ENCODE measurements at regions not wholly inside any gene's neighbourhood (a gene's known extent, or its start where the extent isn't known, plus 50 kb on each side); places are given as distances from the start of the nearest gene placed in this dataset.

DNA sequence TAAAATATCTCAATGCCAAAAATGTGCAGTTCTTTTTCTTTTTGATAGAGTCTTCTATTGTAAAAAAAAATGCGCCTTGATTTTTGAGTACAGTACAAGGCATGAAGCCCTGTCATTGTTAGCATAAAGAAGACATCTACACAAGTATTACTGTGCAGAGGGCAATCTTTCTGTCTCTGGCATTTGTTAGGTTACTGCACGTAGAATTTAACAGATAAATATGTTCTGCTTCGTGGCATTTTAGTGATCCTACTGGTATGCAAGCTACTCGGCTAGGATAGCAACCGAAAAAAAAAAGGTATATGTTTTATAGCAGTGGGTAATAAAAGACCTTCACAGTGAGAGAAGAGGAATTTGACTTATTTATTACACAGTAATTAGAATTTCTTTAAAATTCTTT lies 492.9 kb upstream of the ADGRL2 start:
- H3K36me3 ChIP-seq, result no peaks in the 10 kb centered on the region
- H3K9me3 ChIP-seq, result no peaks in the 10 kb centered on the region
- no peak overlapping the region for H3K27ac ChIP-seq
- H3K4me1 ChIP-seq (ENCODE audit: control insufficient read depth in 1 of 2, low read depth in 2 of 2), result no peaks in the 10 kb centered on the region
- ATAC-seq (ENCODE audit: insufficient number of reproducible peaks, low FRiP score, low read depth) (no peak), DNase-seq (ENCODE audit: low spot score) (no peak)
- H3K4me3 ChIP-seq, result no peak overlapping the region
- no peaks in the 10 kb centered on the region for H3K27me3 ChIP-seq (replicated peaks; ENCODE audit: insufficient read depth)
- TF ChIP-seq, protein P1, sequence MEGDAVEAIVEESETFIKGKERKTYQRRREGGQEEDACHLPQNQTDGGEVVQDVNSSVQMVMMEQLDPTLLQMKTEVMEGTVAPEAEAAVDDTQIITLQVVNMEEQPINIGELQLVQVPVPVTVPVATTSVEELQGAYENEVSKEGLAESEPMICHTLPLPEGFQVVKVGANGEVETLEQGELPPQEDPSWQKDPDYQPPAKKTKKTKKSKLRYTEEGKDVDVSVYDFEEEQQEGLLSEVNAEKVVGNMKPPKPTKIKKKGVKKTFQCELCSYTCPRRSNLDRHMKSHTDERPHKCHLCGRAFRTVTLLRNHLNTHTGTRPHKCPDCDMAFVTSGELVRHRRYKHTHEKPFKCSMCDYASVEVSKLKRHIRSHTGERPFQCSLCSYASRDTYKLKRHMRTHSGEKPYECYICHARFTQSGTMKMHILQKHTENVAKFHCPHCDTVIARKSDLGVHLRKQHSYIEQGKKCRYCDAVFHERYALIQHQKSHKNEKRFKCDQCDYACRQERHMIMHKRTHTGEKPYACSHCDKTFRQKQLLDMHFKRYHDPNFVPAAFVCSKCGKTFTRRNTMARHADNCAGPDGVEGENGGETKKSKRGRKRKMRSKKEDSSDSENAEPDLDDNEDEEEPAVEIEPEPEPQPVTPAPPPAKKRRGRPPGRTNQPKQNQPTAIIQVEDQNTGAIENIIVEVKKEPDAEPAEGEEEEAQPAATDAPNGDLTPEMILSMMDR (IDR thresholded peaks at IDR 0.05), result no peak

DNA sequence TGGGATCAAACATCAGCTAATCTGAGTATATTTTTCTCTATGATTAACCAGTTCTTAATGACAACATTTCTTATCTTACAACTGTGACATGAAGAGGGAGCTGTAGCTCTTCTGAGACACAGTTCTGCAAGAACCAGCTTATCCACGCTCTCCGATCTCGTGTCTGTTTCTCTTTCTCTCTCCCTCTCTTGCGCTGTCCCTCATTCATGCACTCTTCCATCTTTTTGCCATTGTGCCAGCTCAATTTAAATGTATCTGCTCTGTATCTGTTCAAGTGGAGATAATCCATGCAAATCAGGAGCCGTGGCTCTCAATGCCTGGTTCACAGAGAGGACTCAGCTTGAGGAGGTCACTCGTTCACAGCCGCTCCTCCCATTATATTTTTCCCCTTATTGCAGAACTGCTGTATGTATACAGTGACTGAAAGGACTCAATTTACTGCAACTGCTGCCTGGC lies 494.7 kb upstream of the ADGRL2 start:
- no peak overlapping the region for H3K27ac ChIP-seq
- H3K9me3 ChIP-seq, result no peaks in the 10 kb centered on the region
- TF ChIP-seq, protein P1 (IDR thresholded peaks at IDR 0.05), result peak; percentile 34
- H3K27me3 ChIP-seq (replicated peaks; ENCODE audit: insufficient read depth), result no peaks in the 10 kb centered on the region
- H3K4me3 ChIP-seq, result peak overlapping the region; percentile 69
- H3K4me1 ChIP-seq (ENCODE audit: control insufficient read depth in 1 of 2, low read depth in 2 of 2), result no peaks in the 10 kb centered on the region
- DNase-seq (ENCODE audit: low spot score) (no peak), ATAC-seq (ENCODE audit: insufficient number of reproducible peaks, low FRiP score, low read depth) (no peak)
- no peaks in the 10 kb centered on the region for H3K36me3 ChIP-seq

DNA sequence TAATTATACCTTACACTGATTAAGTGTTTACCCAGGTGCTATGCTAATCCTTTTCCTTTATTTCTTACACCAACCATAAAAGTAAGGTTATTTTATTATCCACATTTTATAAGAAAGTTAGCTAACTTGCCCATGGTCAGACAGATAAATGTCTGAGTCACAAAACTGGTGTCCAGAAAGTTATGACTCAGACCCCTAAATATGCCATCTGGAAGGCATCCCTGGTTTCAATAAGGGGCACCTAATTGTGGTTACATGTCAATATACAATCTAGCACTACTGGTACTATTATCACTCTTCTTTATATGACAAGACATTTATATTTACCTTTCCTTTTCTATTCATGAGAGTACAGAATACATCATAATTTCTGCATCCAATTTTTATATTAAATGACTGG lies 496.5 kb upstream of the ADGRL2 start:
- DNase-seq (ENCODE audit: low spot score), result no peak
- Histone ChIP-seq H3K36me3 (no peaks in the 10 kb centered on the region), H3K9me3 (no peaks in the 10 kb centered on the region), H3K27ac (no peak overlapping the region), H3K4me3 (no peak overlapping the region), H3K27me3 (replicated peaks; ENCODE audit: insufficient read depth) (no peaks in the 10 kb centered on the region), H3K4me1 (ENCODE audit: control insufficient read depth in 1 of 2, low read depth in 2 of 2) (no peaks in the 10 kb centered on the region)
- TF ChIP-seq, protein P1 (IDR thresholded peaks at IDR 0.05), result no peak
- no peak for ATAC-seq (ENCODE audit: insufficient number of reproducible peaks, low FRiP score, low read depth)

DNA sequence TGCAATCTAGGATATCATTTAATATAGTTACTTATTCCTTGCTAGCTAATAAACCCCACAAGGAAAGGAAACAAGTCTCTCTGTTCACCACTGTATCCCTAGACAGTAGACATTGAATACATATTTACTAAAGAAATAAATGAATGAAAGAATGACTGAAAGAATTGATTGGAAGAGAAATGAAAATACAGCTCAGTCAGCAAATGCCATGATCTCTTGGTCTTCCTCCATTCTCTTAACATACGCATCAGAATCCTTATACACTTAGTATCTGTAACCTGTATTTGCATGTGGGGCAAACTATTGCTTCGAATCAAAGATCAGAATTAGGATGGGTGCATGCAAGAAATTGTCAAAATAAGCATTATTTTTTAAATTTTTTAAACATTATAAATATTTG lies 500.8 kb upstream of the ADGRL2 start:
- H3K9me3 ChIP-seq, result no peaks in the 10 kb centered on the region
- H3K27ac ChIP-seq, result no peak overlapping the region
- ATAC-seq (ENCODE audit: insufficient number of reproducible peaks, low FRiP score, low read depth) (no peak), DNase-seq (ENCODE audit: low spot score) (no peak)
- no peaks in the 10 kb centered on the region for H3K27me3 ChIP-seq (replicated peaks; ENCODE audit: insufficient read depth)
- H3K4me3 ChIP-seq, result no peak overlapping the region
- no peaks in the 10 kb centered on the region for H3K36me3 ChIP-seq
- no peaks in the 10 kb centered on the region for H3K4me1 ChIP-seq (ENCODE audit: control insufficient read depth in 1 of 2, low read depth in 2 of 2)
- TF ChIP-seq, protein P1 (IDR thresholded peaks at IDR 0.05), result no peak

DNA sequence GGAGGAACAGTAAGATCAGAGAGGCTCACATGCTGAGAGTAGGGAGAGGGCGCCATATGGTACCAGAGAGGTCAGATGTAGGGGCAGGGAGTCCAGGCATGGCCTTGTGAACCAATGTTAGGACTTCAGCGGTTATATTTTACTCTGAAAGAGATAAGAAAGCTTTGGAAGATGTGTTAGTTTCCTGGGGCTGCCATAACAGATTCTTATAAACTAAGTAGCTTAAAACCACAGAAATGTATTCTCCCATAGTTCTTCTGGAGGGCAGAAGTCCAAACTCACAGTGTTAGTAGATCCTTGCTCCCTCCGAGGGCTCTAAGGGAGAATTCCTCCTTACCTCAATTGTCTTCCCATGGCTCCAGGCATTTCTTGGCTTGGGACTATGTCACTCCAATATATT lies 502.5 kb upstream of the ADGRL2 start:
- H3K36me3 ChIP-seq, result no peaks in the 10 kb centered on the region
- no peak overlapping the region for H3K27ac ChIP-seq
- H3K9me3 ChIP-seq, result no peaks in the 10 kb centered on the region
- H3K4me1 ChIP-seq (ENCODE audit: control insufficient read depth in 1 of 2, low read depth in 2 of 2), result no peaks in the 10 kb centered on the region
- ATAC-seq (ENCODE audit: insufficient number of reproducible peaks, low FRiP score, low read depth), result no peak
- DNase-seq (ENCODE audit: low spot score), result no peak
- TF ChIP-seq, protein P1 (IDR thresholded peaks at IDR 0.05), result no peak
- no peak overlapping the region for H3K4me3 ChIP-seq
- H3K27me3 ChIP-seq (replicated peaks; ENCODE audit: insufficient read depth), result no peaks in the 10 kb centered on the region
